HG02763 (cell line): ENCODE measurements at regions not wholly inside any gene's neighbourhood (a gene's known extent, or its start where the extent isn't known, plus 50 kb on each side); places are given as distances from the start of the nearest gene placed in this dataset.
"Not testable (repeated sequence)": the region's sequence is repeated elsewhere in the genome, so short reads cannot be mapped to it uniquely, and the experiment has no call there.

Source experiments
- ATAC-seq: cut with Tn5 transposase; IDR thresholded peaks from one replicate; pipeline ENCODE4 v1.9.1; 2021; ENCODE audit warnings: mild to moderate bottlenecking, moderate library complexity; ENCODE audit not compliant: unreplicated experiment

DNA sequence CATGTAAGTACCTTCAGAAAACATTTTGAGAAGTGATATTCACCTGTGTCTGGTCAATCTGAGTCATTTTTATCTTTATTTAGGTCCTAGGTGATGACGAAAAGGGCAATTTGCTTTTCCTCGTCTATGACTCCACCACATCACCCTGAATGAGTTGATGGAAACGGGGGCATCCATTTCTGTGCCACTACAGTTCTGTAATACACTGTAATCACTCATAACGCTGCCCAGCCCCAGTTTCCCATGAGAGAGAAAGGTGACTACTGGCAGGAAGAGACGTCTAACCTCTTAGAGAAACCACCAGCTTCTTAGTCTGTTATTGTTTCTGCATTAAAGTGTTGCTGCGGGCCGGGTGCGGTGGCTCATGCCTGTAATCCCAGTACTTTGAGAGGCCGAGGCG lies 205.3 kb upstream of the MKLN1 start:
- no peak for ATAC-seq

- ATAC-seq: peak; percentile 94
Measured at GRCh38 chr7:131124001-131124629, 203.6 kb upstream of the MKLN1 start.

GRCh38 chr7:131124867-131125266 lies 202.8 kb upstream of the MKLN1 start:
- no peak for ATAC-seq

GRCh38 chr7:131130324-131130723 lies 197.4 kb upstream of the MKLN1 start:
- ATAC-seq: no peak

DNA sequence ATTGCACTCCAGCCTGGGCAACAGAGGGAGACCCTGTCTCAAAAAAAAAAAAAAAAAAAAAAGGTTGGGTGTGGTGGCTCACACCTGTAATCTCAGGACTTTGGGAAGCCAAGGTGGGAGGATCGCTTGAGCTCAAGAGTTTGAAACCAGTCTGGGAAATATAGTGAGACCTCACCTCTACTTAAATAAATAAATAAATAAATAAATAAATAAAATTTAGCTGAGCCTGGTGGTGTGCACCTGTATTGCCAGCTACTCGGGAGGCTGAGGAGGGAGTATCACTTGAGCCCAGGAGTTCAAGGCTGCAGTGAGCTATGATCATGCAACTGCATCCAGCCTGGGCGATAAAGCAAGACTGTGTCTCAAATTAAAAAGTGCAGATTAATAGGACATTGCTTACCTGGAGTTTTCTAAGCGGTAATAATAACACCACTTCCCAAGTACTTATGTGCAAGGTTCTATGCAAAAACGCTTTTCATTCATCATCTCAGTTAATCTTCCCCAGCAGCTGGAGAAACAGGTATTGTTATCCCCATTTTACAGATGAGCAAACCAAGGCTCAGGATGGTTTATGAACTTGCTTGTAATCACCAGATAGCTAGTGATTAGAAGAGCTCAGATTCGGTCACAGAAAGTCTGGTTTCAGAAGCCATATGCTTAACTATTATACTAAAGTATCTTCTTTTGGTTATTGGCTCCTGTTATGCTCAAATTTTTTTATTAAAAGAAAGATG lies 196.5 kb upstream of the MKLN1 start:
- ATAC-seq: no peak

- no peak for ATAC-seq
Measured at GRCh38 chr7:131131746-131132431, 195.8 kb upstream of the MKLN1 start.

- ATAC-seq: no peak
Measured at GRCh38 chr7:131139462-131139861, 188.2 kb upstream of the MKLN1 start.

DNA sequence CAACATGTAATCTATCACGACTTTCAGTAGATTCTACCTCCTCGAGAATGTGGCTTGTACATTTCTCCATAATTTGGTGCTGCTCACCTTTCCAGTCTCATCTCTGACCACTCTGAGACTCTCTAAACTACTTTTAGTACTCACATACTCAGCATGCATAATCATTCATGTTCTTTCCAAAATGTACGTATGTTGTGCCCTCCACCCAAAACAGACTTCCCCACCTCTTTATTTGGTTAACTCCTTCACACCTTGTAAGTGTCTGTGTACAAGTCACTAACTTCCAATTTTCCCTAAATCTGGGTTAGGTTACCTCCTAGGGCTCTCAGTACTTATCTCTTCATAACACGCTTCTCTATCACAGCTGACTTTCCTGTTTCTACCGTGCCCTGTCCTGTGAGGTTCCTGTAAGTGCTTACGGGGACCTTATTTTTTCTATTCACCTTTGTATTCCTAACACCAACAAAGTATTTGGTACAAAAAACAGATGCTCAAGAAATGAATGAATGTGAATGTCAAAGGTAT lies 186.2 kb upstream of the MKLN1 start:
- ATAC-seq: no peak

GRCh38 chr7:131143869-131144268 lies 183.8 kb upstream of the MKLN1 start:
- no peak for ATAC-seq

DNA sequence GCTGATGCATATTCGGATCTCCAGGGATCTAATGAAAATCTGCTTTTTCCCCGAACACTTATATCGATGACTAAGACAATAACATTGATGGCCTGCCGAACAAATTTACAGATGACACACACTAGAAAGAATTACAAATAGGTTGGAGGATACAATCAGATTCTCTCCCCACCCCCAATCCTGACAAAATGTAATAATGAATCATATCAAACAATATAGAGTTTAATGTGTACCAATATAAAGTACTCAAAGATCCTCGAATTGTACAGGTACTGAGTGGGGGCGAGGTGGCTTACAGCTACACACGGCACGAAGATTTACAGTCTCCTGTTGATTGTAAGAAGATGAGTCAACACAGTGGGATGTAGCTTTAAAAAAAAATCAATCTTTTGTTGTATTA lies 182.7 kb upstream of the MKLN1 start:
- no peak for ATAC-seq

GRCh38 chr7:131145770-131146169 lies 181.9 kb upstream of the MKLN1 start:
- ATAC-seq: no peak

DNA sequence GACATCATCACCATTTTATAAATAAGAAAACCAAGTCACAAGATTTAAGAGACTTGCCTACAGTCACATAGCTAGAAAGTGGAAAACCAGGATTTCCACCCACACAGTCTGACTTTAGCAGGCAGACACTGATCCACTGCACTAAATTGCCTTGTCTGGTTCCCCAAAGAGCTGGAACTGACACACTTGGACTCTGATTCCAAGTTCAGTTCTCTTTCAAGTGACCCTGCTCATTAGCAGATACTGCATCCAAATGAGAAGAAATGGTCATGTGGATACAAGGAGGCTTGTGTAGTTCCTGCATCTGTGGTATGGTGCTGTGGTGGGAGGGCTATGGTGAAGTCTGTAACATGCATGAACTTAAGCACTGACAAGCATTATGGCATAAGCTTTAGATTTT lies 180.1 kb upstream of the MKLN1 start:
- ATAC-seq: no peak

DNA sequence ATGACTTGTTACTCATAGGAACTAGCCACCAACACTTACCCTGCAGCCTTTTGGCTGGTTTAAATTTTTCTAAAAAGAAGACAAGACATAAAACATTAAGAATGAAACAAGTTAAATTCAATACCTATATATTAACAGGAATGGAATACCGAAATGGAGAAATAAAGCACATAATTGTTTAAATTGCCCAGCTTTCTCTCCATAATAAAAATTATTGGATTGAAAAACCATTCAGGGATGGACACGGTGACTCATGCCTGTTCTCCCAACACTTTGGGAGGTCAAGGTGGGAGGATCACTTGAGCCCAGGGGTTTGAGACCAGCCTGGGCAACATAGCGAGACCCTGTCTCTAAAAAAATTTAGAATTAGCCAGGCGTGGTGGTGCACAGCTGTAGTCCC lies 179.4 kb upstream of the MKLN1 start:
- no peak for ATAC-seq

GRCh38 chr7:131148708-131149428 lies 178.8 kb upstream of the MKLN1 start:
- no peak for ATAC-seq

- ATAC-seq: no peak
Measured at GRCh38 chr7:131149429-131149773, 178.3 kb upstream of the MKLN1 start.

DNA sequence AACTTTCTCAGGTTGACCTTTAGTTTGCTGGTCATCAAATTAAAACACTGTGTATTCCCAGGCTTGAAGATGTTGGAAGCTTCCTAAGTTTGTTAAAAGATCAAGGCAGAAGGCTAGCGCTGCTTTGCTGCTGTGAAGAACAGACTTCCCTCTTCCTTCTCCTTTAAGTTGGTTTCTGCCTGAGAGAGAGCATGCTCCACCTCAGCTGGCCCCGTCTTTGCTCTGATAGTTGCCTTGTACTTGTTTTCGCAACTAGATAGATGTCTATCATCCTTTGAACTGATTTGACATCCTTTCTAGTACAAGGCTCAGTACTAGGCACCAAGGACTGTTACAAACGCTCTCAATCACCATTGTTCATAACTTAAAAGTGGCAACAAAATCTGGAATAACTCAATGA lies 177.8 kb upstream of the MKLN1 start:
- ATAC-seq: no peak

DNA sequence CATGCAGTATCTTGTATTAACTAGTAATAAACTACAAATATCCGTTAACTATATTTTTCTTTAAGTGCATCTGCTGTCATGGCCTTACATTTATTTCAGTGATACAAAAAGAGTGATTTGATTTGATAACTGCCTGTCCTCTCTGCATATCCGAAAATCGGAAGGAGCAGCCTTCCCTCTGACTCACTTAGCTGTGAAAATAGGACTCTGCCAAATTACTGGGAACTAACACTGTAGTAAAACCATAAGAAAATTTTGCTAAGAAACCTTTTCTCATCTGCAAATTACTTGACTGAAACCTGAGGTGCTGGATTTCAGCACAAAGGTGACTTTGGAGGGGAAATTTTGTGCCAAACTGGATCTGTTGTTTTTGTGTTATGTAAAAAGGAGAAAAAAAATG lies 176.6 kb upstream of the MKLN1 start:
- ATAC-seq: no peak

DNA sequence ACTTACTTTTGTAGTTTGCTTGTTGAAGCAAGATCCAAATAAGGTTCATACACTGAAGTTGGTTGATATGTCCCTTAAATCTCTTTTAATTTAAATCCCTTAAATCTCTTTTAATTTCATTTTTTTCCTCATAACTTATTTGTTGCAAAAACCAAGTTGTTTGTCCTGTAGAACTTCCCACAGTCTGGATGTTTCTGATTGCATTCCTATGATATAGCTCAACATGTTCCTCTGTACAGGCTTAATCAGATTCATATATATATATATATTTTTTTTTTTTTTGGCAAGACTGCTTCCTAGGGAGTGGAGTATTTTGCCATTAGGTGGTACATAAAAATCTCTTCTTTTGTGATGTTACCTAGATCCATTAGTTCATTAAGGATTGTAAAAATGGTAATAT lies 174.9 kb upstream of the MKLN1 start:
- no peak for ATAC-seq

DNA sequence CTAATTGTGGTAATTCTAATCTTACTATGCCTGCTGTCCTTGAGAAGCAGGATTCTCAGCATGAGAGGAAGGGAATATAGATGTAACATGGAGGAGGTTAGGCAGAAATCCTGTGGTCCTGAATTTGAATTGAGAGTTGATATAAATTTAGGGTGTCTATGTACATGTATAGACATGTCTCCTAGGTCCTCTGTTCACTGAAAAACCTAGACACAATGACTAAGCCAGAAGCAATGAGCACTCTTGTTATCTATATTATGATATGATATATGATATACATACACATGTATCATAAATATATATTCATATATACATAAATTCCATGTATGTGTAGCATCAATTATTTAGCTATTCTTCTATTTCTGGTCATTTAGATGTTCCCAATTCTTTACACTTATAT lies 173.3 kb upstream of the MKLN1 start:
- no peak for ATAC-seq

DNA sequence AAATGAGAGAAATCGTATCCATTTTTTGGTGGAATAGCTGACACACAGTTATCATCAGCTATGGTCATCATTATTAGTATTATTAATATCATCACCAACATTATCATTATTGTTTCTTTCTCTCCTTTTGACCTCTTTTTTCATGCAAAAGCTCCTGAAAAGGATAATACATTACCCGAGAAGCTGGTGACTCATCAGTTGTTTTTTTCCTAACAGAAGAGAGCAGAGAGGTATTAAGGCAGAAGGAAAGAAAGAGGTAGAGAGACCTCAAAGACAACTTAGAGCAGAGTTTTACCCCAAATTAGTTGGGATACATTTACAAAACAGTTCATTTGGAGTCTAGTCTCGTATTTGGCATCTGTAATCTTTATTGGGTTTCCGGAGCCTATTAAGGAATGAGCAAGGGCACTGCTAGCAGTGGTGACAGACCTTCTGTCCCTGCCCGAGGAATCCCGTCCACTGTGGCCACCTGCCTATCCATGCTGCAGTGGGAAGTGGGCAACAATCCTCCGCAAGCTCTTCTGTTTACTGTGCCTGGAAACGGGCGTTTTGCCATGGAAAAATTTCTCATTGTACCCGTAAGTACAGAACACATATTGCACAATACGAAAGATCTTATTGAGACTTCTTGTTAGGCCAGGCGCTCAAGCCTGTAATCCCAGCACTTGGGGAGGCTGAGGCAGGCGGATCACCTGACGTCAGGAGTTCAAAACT lies 170.0 kb upstream of the MKLN1 start:
- ATAC-seq: no peak

- ATAC-seq: not testable (repeated sequence)
Measured at GRCh38 chr7:131158244-131158636, 169.4 kb upstream of the MKLN1 start.
